Large intestine (tissue), 3 donors: ENCODE measurements at regions not wholly inside any gene's neighbourhood (a gene's known extent, or its start where the extent isn't known, plus 50 kb on each side); places are given as distances from the start of the nearest gene placed in this dataset.

Experiments
- DNase-seq, 2 donors: peaks; one replicate each; pipeline versions ENCODE4 v3.0.0 to v3.0.0-alpha.2; 2013
- H3K27ac ChIP-seq: one replicate; pipeline ENCODE4 v1.5.1; 2013; ENCODE audit warnings: low read length
- H3K27me3 ChIP-seq: 2 replicates; pipeline ENCODE4 v1.6.1; 2013; ENCODE audit warnings: low read length; ENCODE audit not compliant: control insufficient read depth, insufficient read depth
- H3K36me3 ChIP-seq: 2 replicates; pipeline ENCODE4 v1.6.1; 2013; ENCODE audit warnings: low read length; ENCODE audit not compliant: control insufficient read depth, insufficient read depth
- H3K4me1 ChIP-seq: one replicate; pipeline ENCODE4 v1.6.1; 2013; ENCODE audit warnings: low read length; ENCODE audit not compliant: control insufficient read depth, insufficient read depth
- H3K4me3 ChIP-seq: one replicate; pipeline ENCODE4 v1.5.1; 2013; ENCODE audit warnings: low read length
- H3K9me3 ChIP-seq: one replicate; pipeline ENCODE4 v1.6.1; 2013; ENCODE audit warnings: mild to moderate bottlenecking, low read depth, low read length, moderate library complexity; ENCODE audit not compliant: control insufficient read depth
- WGBS: methylation state at CpG from one replicate; pipeline ENCODE4 v1.1.5; 2013; ENCODE audit warnings: low lambda C conversion rate; ENCODE audit not compliant: insufficient coverage; 5-methylcytosine and 5-hydroxymethylcytosine counted together

GRCh38 chr2:122451040-122451439 is 695.6 kb downstream of the TSN start:
- Histone ChIP-seq H3K36me3 (no peaks in the 10 kb centered on the region), H3K27me3 (no peaks in the 10 kb centered on the region), H3K4me1 (no peaks in the 10 kb centered on the region), H3K9me3 (peaks cover 6% of the 10 kb centered on the region), H3K4me3 (no peak overlapping the region), H3K27ac (no peak overlapping the region)
- DNase-seq = peak in 1 of 2 donors; percentile 22
- no CpG with 5 or more reads among the region's 4 CpGs for WGBS

GRCh38 chr2:122451697-122452096 is 696.2 kb downstream of the TSN start:
- no peak for DNase-seq
- Histone ChIP-seq H3K27me3 (no peaks in the 10 kb centered on the region), H3K9me3 (peaks cover 6% of the 10 kb centered on the region), H3K36me3 (no peaks in the 10 kb centered on the region), H3K4me1 (no peaks in the 10 kb centered on the region), H3K27ac (no peak overlapping the region), H3K4me3 (no peak overlapping the region)
- 92% methylated on average over 1 of the region's 1 CpG for WGBS

DNA sequence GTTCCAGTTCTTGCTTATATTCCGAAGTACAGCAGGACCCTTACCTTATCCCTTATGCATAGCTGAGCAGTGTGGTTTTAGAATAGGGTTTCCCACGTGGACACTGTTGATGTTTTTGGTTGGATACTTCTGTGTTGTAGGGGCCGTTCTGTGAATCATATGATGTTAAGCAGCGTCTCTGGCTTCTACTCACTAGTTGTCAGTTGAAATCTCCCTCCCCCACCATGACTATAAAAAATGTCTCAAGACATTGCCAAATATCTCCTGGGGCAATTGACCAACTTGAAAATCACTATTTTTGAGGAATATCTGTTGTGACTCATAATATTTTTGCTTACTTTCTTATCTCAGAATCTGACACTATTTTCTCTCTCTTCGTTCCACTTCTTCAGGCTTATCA is 713.7 kb downstream of the TSN start:
- no peak for DNase-seq
- 32% methylated on average over 2 of the region's 5 CpGs for WGBS
- Histone ChIP-seq H3K4me1 (no peaks in the 10 kb centered on the region), H3K4me3 (no peak overlapping the region), H3K36me3 (no peaks in the 10 kb centered on the region), H3K27me3 (no peaks in the 10 kb centered on the region), H3K9me3 (no peaks in the 10 kb centered on the region), H3K27ac (no peak overlapping the region)

DNA sequence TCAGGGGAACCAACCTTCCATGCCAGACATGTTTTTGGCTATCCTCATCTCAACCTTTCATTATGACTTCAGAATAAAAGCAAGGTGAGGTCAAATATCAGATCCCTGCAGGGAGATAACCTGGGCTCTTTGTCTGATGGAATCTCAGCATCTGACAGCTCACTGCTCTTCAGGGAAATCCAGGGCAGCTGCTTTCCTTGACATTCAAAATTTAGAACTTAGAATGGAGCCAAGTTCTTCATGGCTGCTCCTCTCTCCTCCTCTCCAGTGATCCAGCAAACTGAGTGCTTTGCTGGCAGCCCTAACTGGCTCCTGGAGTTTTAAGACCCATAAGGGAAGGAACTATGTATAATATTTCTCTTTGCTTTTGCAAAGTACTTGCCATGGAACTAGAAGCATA is 716.3 kb downstream of the TSN start:
- H3K36me3 ChIP-seq = no peaks in the 10 kb centered on the region
- no peaks in the 10 kb centered on the region for H3K9me3 ChIP-seq
- DNase-seq = peak in 1 of 2 donors; percentile 7
- H3K27ac ChIP-seq = no peak overlapping the region
- H3K4me3 ChIP-seq = no peak overlapping the region
- no peaks in the 10 kb centered on the region for H3K27me3 ChIP-seq
- no peaks in the 10 kb centered on the region for H3K4me1 ChIP-seq

GRCh38 chr2:122478117-122478516 is 722.7 kb downstream of the TSN start:
- Histone ChIP-seq H3K36me3 (no peaks in the 10 kb centered on the region), H3K4me1 (no peaks in the 10 kb centered on the region), H3K9me3 (no peaks in the 10 kb centered on the region), H3K27me3 (no peaks in the 10 kb centered on the region), H3K4me3 (no peak overlapping the region), H3K27ac (no peak overlapping the region)
- WGBS = 60% methylated on average over 1 of the region's 2 CpGs
- no peak for DNase-seq

GRCh38 chr2:122478771-122479170 is 723.3 kb downstream of the TSN start:
- Histone ChIP-seq H3K27me3 (no peaks in the 10 kb centered on the region), H3K4me1 (no peaks in the 10 kb centered on the region), H3K36me3 (no peaks in the 10 kb centered on the region), H3K27ac (no peak overlapping the region), H3K4me3 (no peak overlapping the region), H3K9me3 (no peaks in the 10 kb centered on the region)
- WGBS = 80% methylated on average over 1 of the region's 2 CpGs
- no peak for DNase-seq

DNA sequence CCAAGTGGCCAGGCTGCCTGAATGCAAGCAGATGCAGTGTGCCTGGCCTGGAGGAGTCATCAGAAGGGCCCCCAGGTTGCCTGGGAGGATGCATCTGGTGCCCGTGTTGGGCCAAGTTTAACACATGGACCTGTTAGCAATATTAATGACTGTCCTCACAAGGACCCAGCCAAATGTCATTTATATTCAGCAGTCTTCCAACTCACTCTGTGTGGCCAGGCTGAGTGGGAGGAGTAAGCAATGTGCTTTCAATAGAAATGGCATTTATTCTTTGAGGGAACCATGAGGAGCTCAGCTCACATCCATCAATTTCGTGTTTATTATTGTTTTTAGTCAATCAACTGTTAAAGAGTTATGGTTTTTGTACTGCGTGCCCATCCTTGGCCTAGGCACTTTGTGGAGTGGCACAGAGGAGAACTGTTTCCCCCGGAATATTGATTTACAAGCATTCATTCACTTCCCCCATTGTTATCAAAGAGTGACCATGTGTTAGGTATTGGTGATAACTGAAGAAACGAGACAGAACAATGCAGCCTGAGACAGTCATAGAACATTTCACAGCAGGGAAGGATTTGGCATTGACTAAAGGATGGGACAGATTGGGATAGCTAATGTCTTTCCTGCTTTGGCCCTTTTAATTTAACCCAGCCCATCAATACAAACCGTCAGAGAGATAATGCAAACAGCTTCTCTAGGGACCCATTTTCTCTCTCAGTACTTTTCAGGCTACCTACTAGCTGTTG is 725.2 kb downstream of the TSN start:
- no peak overlapping the region for H3K27ac ChIP-seq
- H3K36me3 ChIP-seq = no peaks in the 10 kb centered on the region
- WGBS = no CpG with 5 or more reads among the region's 6 CpGs
- DNase-seq = no peak
- no peak overlapping the region for H3K4me3 ChIP-seq
- no peaks in the 10 kb centered on the region for H3K4me1 ChIP-seq
- no peaks in the 10 kb centered on the region for H3K27me3 ChIP-seq
- no peaks in the 10 kb centered on the region for H3K9me3 ChIP-seq

GRCh38 chr2:122481244-122481622 is 725.8 kb downstream of the TSN start:
- WGBS = no CpG with 5 or more reads among the region's 2 CpGs
- H3K36me3 ChIP-seq = no peaks in the 10 kb centered on the region

GRCh38 chr2:122481717-122482116 is 726.3 kb downstream of the TSN start:
- no peak for DNase-seq
- H3K27me3 ChIP-seq = no peaks in the 10 kb centered on the region

More at GRCh38 chr2:122481244-122481622, 725.8 kb downstream of the TSN start:
- no peak for DNase-seq
- Histone ChIP-seq H3K27me3 (no peaks in the 10 kb centered on the region), H3K4me3 (no peak overlapping the region), H3K27ac (no peak overlapping the region), H3K9me3 (no peaks in the 10 kb centered on the region), H3K4me1 (no peaks in the 10 kb centered on the region)

DNA sequence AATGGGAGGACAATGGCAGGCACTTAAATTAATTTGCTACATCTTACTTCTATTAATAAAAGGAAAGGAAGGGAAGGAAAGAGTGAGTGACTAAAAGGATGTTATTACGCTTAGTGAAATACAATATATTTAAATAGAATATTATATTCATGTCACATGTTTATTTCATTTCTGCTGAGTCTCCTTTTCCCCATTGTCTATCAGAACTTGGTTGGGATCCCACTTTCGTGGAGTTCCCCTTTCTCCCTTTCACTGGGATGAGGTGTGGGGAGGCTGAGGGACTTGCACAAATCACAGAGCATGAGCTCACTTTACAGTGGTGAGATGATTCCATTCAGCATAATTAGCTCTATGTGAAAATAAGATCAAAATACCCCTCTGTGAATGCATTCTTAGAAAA is 730.6 kb downstream of the TSN start:
- Histone ChIP-seq H3K4me3 (no peak overlapping the region), H3K4me1 (no peaks in the 10 kb centered on the region), H3K36me3 (no peaks in the 10 kb centered on the region), H3K9me3 (no peaks in the 10 kb centered on the region), H3K27ac (no peak overlapping the region), H3K27me3 (no peaks in the 10 kb centered on the region)
- no CpG with 5 or more reads among the region's 2 CpGs for WGBS
- no peak for DNase-seq

More at GRCh38 chr2:122481717-122482116, 726.3 kb downstream of the TSN start:
- Histone ChIP-seq H3K36me3 (no peaks in the 10 kb centered on the region), H3K4me1 (no peaks in the 10 kb centered on the region), H3K4me3 (no peak overlapping the region), H3K27ac (no peak overlapping the region), H3K9me3 (no peaks in the 10 kb centered on the region)

DNA sequence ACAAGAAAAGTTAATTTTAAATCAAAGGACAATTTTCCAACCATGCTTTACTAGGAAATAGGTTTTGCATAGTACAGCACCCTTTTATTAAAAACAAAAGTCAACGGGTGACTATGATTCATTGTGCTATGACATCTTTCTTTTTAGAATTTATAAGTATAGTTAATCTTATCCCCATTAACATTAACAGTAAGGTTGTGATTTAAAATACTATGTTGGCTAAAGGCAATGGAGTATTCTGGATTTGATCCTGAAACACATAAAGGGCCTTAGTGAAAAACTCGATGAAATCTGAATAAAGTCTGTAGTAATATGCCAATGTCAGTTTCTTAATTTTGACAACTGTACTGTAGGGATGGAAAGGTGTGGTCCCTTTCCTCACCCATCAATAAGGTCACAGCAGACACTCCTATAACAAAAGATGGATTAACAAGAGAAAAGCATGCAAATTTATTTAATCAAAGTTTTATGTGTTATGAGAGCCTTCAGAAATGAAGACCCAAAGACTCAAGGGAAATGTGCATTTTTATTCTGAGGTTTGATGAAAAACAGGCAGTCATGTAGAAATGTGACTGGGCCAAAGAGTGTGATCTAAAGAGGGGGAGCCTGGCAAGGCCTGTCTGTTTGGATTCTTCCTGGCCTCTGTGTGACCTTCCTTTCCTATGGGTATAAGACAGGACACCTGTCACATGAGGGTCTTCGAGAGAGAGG is 731.4 kb downstream of the TSN start:
- Histone ChIP-seq H3K27me3 (no peaks in the 10 kb centered on the region), H3K36me3 (no peaks in the 10 kb centered on the region), H3K27ac (no peak overlapping the region), H3K4me1 (no peaks in the 10 kb centered on the region), H3K4me3 (no peak overlapping the region), H3K9me3 (no peaks in the 10 kb centered on the region)
- no CpG with 5 or more reads among the region's 3 CpGs for WGBS
- no peak for DNase-seq
